HG03196 (cell line): ENCODE measurements at regions not wholly inside any gene's neighbourhood (a gene's known extent, or its start where the extent isn't known, plus 50 kb on each side); places are given as distances from the start of the nearest gene placed in this dataset.
"Not testable (repeated sequence)": the region's sequence is repeated elsewhere in the genome, so short reads cannot be mapped to it uniquely, and the experiment has no call there.

Source experiments
- ATAC-seq: cut with Tn5 transposase; IDR thresholded peaks from one replicate; pipeline ENCODE4 v1.9.1; 2021; ENCODE audit not compliant: unreplicated experiment

DNA sequence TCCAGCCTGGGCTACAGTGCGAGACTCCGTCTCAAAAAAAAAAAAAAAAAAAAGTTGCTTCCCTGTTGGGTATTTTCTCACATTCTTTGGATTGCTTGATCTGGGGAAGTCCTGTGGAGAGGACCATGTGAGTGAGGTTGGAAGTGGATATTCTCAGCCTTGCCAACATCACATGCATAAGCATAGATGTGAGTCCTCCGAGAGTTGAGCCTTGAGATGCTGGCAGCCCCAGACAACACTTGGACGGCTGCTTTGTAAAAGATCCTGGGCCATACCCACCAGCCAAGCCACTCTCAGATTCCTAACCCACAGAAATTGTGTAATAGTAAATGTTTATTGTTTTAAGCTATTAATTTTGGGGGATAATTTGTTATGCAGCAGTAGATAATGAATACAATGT is 1570.0 kb upstream of the GOT2 start:
- ATAC-seq = no peak

DNA sequence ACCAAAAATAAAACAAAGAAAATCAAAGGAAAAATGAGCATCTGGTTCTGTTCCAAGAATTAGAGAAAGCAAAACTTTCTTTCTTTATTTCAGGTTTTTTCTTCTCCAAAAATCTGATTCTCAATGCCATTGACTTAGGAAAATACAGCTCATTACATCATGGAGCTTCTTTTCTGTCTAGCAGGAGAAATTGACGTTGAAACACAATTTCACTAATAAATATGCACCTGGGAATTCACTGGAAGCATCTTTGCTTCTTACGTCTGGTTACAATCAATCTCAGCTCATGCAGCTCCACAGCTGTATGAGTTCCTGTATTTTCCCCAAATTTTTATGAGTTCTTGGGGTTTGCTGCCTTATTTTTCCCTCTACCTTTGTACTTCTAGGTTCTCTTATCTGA is 1568.6 kb upstream of the GOT2 start:
- ATAC-seq = no peak

DNA sequence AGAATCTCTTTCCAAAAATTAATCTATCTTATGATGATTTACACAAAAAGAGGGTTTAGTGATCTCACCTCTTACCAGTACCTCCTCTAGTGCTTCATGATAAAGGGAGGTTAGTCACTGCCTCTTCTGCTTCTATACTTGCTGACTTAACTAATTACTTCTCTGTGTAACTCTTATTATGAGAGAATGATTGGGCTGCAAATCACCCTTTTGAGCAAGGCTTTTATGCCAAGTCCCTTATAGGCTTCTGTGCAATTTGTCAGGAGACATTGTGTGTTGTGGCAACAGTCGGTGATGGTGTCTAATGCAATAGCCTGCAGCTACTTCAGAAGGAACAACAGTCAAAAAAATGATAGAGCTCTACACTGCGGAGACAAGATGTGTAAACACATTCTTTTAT is 1568.1 kb upstream of the GOT2 start:
- no peak for ATAC-seq

DNA sequence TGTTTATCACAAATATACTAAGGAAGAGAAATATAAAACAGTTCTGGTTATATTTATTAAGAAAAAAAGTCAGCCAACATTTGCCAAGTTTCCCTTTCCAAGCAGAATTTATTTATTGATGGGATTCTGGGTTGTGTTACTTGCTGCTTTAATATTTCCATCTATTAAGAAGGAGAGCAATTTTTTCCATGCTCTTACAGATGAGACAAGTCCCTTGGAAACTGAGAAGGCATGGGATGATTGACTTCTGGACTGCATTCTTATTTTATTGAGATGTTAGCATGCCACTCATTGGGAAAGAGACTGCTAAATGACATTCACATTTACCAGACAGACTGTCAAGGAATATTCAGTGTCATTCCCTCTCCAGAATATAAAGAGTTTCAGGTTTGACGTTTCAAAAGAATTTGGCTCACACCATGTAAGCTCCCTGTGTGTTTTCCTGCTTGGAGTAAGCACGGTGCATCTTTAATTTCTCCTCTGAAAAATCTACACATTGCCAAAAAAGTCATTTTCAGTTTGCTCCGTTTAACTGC is 1565.2 kb upstream of the GOT2 start:
- ATAC-seq = no peak

DNA sequence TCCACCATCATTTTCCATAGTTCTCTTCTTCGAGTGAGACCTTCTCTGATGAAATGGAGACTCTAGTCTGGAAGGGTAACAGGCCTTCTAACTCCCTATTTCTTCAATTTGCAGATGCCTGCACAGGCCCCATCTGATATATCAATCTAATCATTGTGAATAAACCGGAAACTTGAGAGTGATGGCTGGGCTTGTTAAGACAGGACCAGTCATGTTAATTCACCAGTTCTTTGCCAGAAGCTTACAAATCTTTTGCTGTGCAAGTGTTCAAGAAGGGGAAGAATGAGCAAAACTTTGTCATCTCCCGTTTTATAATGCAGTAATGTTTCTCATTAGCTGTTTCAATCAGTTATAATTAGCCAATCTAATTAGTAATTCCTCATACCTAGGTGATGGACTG is 1561.3 kb upstream of the GOT2 start:
- no peak for ATAC-seq

DNA sequence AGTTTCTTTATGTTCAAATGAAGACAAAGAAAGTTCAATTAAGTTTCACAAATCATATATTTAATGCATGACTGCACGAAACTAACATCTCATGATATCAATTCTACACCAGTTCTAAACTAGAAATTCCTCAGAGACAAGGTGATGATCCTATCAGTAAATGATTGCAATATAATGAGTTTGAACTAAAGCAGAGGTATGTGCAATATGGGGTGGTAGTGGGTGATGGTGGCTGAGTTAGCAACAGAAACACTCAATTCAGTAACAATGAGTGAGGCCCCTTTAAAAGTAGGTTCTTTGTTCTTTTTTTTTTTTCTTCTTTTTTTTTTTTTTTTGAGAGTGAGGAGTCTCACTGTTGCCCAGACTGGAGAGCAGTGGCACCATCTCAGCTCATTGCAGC is 1551.7 kb upstream of the GOT2 start:
- no peak for ATAC-seq

DNA sequence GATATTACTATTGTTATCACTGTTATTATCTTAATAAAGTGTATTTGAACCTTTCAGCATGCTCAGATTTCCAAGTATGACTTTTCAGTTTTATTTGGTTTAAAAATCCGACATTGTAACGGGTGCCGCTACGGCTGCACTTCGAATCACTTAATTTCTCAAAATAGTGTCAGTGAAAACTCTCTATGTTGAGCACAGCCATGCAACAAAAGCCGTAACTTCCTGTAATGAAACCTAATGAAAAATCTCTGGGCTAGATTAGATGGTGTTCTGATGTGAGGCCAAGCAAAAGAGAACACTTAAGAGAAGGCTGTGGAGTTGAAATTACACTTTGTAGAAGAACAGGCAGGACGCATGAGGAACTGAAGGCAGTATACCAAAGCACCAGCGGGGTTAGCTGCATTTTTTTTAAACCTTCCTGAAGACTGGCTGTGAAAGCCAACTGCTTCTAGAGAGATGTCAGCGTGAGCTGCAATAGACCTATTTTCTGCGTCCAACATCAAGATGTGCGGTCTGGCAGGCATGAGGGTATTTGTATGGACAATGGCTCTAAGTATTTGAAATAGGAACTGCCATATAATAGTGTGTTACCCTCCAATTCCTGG is 1545.0 kb upstream of the GOT2 start:
- ATAC-seq = no peak

DNA sequence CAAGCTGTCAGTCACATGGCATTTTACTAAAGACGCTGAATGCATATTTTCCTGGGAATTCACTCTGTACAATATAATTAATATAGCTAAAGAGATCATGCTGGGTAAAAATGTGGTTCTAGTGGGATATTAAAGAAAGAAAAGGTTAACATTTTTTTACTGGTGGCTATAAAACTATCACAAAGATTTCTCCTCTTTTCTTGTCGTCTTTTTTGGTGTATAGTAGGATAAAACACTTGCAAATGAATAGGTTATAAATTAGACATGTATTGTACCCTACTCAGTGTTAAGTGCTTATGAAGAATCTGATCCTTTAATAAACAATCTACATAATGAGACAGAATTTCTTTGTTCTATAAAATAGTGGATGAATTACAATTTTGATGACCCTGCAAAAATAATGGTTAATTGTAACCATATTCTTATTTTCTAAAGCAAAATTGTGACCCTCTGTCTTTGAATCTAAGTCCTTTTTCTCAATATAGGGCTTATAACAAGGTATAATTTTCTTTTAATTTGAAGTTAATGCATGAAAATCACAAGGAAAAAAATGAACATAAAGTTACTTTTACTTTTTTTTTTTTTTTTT is 1540.4 kb upstream of the GOT2 start:
- no peak for ATAC-seq

DNA sequence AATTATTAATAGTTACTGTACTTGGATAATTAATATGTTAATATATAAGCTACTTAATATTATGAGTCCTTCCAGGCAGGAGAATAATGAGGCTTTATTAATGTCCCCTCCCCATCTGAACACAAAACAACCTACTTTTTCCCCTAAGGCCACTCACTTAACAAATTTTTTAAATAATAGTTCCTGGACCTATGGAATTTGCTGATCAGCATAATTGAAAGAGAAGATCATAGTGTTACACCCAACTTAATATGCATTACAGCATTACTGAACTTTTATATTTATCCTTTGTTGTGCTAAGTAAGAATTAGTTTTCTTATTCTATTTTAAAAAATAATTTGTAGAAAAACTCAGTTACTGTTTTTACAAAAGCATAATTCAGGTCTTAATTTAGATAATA is 1537.7 kb upstream of the GOT2 start:
- ATAC-seq = no peak

DNA sequence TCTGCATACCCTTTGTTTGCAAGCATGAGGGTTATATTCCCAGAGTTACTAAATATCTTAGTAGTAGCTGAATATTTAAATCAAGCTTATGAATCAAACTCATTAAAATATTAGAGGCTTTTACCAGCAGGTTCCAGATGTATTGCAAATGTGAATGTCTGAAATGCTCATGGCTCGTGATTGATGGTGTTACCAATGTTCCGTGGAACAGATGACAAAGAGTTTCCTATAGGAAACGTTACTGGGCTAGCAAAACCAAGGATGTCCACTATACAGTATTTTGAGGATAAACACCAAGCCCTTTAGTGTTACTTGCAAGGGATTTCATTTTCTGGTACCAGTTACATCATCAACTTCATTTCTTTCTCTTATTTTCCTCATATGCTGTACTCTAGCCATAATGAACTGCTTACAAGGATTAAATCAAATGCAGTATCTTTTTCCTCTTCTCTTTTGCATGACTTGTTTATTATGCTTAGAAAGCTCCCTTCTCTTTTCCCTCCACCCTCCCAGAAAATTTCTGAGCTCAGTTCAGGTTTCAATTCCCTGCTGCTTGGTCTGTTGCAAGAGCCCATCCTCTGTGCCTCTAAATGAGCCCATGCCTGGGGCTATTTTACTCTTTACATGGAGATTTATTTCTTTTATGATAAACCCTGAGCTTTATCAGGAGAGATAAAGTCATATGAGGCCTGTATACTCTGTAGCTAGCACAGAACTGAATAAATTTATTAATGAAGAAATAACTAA is 1537.1 kb upstream of the GOT2 start:
- no peak for ATAC-seq

DNA sequence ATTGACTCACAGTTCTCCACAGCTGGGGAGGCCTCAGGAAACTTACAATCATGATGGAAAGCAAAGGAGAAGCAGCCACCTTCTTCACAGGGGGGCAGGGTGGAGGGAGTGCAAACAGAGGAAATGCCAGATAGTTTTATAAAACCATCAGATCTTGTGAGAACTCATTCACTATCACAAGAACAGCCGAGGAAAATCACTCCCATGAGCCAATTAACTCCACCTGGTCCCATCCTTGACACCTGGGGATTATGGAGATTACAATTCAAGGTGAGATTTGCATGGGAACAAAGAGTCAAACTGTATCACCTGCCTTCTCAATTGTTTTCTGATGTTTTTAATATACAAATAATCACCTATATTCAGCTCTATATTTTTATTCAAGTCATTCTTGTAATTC is 1527.3 kb upstream of the GOT2 start:
- no peak for ATAC-seq

DNA sequence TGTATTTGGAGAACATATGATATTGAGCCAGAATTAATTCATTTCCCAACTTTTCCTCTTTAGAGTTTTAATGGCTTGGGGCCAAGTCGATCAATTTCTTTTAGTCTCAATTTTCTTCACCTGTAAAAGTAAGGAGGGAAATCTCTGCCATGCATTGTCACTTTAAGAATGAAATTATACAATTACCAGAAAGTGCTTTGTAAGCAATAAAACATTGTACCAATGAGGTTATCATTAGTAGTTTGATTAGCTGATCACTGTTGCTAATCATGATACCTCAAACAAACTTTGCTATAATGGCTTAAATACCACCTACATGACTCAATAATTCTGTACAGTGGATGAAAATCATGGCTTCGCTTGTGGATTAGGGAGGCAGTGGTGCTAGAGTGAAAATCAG is 1525.8 kb upstream of the GOT2 start:
- ATAC-seq = no peak

DNA sequence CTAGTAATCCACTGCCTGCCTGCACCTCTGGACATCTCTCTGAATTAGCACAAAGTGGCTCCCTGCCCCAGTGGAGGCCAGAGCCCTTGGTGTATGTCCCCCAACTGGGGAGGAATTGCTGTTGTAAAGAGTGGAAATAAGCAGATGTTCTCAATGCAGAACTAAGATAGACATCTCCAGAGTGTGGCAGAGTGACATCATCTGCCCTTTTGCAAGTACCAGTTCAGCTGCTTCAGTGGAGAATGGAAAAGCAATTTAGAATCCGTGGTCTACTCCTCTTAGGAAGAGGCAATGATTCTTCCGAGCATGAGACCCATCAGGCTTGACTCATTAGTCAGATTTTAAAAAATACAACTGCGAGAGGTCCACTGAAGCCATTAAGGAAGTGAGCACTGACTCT is 1512.0 kb upstream of the GOT2 start:
- no peak for ATAC-seq

DNA sequence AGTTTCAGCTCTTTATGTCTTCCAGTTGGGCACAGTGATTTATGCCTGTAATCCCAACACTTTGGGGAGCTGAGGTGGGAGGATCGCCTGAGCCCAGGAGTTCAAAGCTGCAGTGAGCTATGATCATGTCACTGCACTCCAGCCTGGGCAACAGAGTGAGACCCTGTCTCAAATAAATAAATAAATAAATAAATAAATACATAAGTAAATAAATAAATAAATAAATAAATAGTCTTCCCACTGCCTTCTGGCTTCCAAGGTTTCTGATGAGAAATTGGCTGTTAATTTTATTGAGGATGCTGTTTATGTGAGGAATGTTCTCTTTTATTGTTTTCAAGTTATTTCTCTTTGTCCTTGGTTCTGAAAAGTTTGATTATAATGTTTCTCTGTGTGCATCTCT is 1507.6 kb upstream of the GOT2 start:
- ATAC-seq = no peak

DNA sequence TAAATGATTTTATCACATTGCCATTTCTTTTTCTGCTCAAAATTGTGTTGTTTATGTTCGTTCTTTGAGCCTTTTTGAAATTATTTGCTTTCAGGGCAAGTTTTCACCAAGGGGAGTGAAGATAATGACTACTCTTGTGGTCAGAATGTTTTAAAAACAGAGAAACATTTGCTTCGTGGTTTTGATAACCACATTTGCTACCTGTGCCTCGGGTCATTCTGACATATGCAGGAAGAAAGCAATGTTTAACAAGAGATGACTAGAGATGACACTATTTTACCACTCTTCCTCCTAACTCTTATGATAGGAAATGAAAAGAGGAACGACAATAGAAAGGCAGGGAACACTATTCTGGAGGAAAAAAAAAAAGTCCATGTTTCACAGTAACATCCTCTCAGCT is 1496.5 kb upstream of the GOT2 start:
- ATAC-seq = no peak

DNA sequence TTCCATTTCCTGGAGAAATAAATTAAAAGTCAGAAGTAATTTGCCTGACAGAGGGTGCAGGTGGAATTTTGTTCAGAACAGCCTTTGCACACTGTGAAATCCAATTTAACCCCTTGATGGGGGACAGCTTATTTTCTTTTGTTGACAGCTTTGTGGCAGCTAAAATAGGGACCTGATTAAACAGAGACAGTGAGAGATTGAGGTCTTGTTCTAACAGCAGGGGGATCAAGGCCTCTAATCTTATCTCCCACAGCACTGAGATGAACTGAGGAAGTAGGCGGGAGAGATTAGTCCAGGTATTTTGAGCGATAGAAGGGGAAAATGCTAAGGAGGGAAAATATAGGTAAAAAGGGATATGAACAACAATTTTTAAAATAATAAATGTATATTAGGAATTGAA is 1491.4 kb upstream of the GOT2 start:
- ATAC-seq = no peak

DNA sequence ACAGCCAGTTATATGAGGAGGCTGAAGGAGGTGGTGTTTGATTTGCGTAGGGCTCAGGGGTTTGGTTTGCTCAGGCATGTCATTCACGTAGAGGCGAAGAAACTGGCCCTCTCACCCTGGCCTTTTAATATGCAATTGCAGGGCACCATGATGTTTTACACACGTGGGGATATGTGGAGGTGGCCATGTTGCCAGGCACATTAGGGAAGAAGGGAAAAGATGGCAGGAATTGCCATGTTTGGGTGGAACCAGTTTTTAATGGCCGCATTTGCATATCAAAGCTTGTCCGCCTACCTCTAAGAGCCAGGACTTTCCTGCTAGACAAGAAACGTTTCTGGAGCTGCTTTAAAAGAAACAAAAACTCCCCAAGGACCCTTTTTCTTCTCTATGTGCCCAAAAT is 1483.7 kb upstream of the GOT2 start:
- ATAC-seq = no peak

DNA sequence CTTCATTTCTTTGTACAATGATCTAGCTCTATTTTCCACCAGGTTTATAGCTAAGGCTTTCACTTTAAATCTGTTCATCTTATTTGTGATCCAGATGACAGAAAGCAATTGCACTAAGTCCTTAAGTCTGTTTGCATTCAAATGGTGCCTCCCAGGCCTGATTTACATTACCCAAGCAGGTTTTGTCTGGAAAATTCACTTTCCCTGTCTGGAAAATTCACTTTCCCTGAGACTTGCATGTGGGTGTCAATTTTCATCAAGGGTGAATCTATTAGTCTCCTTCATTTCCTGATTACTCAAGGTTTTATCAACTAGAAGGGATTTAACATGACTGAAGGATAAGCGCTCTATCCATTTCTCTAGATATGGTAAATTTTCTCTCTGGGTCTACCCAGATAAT is 1480.2 kb upstream of the GOT2 start:
- ATAC-seq = no peak

DNA sequence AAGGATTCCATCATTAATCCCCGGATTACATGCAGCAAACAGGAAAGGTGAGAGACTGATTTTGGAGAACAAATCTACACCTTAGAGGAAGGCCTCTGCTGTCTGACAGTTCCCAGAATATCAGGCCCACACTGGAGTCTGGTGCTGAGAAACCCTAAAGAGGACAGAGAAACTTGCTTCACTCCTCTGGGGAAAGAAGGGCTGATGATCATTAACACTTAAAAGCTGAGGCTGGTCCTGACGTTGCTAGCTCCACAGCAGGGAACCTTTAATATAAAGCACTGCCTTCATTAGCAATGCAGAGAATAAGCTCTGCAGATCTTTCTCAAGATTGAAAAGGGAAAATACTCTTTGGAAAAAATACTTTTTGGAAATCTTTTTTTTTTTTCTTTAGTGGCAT is 1472.4 kb upstream of the GOT2 start:
- no peak for ATAC-seq

DNA sequence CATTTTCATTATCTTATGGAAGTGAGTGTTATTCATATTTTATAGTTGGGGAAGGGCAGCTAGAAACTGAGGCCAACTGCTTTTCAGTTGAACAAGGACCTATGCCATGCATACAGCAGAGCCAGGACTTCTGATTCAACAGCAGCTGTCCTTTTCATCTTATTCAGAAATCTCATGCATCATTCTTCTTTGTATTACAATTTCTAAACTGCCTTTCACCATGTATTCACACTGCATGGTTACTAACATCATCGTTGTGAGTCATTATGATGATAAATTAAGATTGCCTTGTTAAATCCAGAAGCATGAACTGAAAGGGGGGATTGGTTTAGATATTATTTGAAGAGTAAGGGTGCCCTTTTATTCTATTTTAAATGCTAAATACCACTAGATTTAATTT is 1470.1 kb upstream of the GOT2 start:
- ATAC-seq = no peak

DNA sequence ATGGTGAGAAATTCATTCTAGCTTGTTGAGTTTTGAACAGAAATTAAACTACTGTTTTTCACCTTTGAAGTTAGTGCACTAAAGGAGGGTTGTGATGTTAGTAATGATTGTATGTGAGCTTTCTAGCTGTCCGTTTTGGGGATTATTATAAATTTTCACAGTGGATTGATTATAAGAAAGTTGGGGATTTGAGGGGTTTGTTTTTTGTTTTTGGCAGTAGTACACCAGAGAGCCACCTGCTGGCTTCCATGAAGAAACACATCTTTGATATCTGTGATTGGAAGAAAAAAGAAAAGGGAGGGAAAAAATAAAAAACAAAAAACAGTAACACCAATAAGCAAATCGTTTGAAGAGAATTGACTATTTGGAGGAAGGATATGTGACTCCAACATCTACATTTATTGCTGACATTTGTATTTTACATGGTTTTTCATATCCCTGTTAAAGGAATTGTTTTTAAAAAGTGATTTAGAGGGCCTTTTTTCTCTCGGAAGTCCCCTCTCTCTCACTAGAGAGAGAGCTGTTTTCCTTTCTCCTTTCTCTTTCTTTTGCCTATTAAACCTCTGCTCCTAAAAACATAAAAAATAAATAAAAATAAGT is 1469.5 kb upstream of the GOT2 start:
- no peak for ATAC-seq

DNA sequence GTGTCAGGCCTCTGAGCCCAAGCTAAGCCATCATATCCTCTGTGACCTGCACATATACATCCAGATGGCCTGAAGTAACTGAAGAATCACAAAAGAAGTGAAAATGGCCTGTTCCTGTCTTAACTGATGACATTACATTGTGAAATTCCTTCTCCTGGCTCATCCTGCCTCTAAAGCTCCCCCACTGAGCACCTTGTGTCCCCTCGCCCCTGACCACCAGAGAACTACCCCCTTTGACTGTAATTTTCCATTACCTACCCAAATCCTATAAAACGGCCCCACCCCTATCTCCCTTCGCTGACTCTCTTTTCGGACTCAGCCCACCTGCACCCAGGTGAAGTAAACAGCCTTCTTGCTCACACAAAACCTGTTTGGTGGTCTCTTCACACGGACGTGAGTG is 1466.6 kb upstream of the GOT2 start:
- not testable (repeated sequence) for ATAC-seq
